SW 1271 (cell line): ENCODE measurements at regions not wholly inside any gene's neighbourhood (a gene's known extent, or its start where the extent isn't known, plus 50 kb on each side); places are given as distances from the start of the nearest gene placed in this dataset.

Source experiments
- DNase-seq, 2 experiments: peaks; one replicate each; lab custom pipeline; 2025; lab: John Stamatoyannopoulos, UW

DNA sequence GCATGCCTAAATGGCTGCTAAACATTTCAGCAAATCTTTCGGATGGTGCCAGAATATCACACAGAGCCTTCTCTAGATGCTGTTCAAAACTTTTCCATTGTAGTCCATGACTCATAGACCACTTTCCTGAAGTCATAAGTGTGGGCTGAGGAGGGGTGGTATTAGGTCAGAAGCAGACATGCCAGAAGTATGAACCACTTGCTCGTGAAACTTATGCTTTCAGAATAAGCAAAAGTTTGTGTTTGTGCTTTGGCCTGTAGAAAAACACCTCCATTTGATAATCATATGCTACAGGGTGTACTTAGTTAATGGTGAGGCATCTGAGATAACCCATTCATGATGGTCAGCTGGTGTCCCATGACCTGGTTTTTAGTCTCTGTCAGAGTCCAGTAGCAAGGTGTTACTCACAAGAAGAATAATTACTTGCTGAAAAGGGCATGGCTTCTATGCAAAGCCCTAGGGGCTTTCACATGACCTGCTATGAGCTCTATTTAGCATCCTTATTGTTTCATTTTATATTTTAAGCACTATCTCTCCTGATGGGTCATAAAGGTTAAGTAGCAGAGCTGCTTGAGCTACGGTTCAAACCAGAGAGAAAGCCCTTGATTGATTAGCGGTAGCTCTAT lies 183.1 kb upstream of the IVNS1ABP start:
- no peak for DNase-seq

DNA sequence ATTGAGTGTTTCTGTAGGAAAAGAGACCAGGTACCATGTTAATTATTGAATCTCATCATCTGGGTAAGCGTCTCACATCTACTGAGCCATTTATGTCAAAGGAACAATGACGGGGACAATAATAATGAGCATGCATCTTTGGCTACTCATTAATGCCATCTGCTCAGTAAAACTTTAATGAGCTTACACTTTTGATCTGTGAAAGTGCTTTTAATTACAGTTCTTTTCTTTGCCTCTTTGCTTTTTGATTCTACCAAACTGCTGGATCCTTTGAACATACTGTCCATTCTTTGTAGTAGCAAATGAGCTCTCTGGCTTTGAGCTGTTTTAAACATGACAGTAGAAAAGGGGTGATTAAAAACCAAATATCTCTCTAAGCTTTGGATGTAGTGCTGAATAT lies 181.2 kb upstream of the IVNS1ABP start:
- DNase-seq, result no peak

DNA sequence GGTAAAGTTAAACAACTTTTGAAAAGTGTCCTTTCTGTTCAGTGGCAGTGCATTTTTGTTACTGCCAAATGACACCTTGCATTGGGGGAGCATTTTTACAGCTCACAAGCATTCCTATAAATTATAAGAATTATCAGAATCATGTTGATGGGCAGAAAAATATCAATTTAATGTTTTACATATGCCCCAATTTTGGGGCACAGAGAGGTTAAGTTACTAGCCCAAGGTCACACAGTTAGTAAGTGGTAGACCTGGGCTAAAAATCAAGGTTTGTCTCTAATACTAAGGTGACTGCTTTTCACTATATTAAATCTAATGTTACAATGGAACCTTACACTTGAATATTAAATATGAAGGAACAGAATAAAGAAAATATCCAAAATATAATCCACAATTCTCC lies 180.1 kb upstream of the IVNS1ABP start:
- no peak for DNase-seq

GRCh38 chr1:185495898-185496297 lies 178.9 kb upstream of the IVNS1ABP start:
- DNase-seq, result no peak

- DNase-seq, result no peak
Measured at GRCh38 chr1:185495007-185495406, 178.0 kb upstream of the IVNS1ABP start.

DNA sequence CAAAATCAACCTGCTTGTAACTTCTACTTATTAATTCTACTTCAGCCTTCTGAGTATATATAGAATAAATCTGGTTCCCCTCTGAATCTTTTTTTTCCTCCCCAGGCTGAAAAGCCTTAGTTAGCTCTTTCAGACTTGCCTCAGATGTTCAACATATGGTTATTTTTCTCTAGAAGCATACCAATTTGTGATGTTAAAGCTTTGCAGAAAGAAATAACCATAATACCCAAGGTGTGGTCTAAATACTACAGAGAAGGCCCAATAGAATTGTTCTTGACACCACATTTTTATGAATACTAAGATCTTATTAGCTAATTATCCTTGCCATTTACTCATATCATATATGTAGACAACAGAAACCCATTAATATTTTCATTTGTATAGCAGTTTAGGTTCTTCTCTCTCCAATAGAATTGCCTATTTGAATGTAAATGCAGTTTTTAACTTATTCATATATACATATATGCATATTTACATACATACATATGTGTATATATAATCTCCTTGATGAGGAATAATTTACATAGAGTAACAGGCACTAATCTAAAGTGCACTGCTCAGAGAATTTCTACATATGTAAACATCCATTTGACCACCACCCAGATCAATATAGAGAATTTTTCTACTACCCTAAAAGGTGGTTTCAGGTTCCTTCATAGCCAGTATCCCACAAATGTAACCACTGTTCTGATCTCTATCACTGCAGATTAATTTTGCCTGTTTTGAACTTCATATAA lies 175.2 kb upstream of the IVNS1ABP start:
- no peak for DNase-seq

- no peak for DNase-seq
Measured at GRCh38 chr1:185491604-185492003, 174.6 kb upstream of the IVNS1ABP start.

DNA sequence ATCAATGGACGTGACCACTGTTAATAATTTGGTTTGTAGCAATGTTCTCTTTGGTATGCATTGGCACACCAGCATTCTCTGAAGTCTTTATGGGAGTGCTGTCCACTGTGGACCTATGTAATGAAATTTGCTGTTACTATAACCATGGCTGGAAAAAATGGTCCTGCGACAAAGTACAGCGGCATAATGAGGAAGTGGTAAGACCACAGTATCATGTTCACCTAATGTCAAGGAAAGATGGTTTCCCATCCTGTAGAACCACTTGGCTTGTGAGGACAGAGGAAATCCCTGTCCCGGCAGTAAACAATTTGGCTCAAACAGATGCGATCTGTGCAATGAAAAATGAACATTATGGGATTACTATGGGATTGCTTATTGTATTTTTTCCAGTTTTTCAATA lies 173.9 kb upstream of the IVNS1ABP start:
- DNase-seq, result no peak

DNA sequence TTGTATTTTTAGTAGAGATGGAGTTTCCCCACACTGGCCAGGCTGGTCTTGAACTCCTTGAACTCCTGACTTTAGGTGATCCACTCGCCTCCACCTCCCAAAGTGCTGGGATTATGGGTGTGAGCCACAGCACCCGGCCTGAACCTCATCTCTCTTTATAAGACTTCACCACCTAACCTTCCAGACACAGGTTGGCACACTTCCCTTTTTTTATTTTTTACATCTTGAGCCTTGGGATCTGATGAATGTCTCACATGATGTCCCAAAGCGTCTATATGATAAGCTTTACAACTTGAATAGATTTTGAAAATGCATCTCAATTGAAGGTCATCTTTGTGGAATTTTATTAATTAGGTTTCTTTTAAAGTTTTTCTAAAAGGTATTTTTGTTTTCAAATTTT lies 172.4 kb upstream of the IVNS1ABP start:
- no peak for DNase-seq

DNA sequence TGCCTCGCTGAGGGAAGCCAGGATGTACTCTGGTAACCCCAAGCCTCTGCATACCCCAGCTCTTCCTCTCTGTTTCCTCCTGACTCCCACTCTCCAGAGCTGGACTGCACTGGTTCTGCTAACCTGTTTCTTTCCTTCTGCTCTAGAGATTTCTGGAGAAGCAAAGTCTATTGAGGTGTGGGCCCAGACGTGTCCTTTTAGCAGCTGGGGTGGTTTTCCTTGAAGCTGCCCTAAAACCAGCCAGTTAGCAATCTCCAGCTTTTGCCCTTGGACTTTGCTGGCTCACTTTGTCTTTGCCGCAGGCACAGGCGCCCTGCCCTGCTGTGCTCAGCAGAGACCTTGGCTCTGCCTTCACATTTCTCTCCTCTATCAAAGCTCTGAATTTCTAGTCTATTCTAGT lies 171.8 kb upstream of the IVNS1ABP start:
- DNase-seq, result no peak

- DNase-seq, result no peak
Measured at GRCh38 chr1:185487936-185488335, 170.9 kb upstream of the IVNS1ABP start.

DNA sequence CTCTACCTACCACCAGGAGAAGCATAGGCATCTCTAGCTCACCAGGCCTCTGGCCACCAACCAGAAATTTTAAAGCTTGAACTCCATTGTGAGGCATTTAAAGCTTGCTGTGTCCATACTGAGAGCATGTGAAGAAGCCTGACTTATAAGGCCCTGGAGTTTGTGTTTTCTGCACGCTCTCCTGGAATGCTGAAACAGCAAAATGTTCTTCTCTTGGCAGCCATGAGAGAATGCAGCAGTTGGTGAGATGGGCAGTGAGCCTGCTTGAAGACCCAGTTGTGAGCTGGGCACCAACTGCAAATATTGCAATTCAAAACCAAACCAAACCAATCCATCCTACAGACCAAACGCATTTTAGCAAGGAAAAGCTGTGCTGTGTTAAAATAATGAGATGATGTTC lies 170.0 kb upstream of the IVNS1ABP start:
- DNase-seq, result no peak

GRCh38 chr1:185486346-185486745 lies 169.3 kb upstream of the IVNS1ABP start:
- no peak for DNase-seq

DNA sequence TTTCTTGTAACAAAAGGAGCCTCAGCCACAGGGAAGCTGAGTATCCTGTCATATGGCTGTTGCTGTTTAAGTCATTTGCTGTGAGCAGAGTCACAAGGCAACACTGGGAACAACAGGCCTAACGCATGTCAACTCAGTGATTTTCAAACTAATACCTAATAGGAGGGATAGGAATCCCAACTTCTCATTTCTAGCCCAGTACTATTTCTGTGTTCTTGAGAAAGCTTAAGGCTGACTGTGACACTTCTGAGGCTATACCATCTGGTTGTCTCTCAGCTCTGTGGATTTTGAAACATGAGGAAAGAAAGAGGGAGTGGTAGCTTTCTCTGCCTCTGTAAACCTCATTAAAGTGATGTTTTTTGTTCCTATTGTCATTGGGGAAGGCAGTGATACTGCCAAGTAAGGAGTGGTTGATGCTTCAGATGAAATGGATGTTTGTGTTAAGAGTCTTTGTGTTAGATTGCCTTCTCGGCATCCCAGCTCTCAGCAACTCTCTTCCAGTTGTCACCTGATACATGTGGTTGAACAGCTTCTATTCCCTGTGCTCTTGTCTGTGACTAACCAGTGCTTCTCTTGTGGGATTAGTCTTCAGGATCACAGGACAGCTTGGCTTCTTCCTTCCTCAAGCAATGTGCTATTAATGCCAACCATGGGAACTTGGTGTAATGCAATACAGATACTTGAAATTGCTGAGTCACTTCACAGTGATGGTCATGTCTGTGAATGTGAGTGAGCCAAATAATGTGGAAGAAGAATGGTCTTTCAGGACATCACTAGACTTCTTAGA lies 166.8 kb upstream of the IVNS1ABP start:
- no peak for DNase-seq

GRCh38 chr1:185483217-185483616 lies 166.2 kb upstream of the IVNS1ABP start:
- DNase-seq, result no peak

- DNase-seq, result no peak
Measured at GRCh38 chr1:185480545-185480944, 163.5 kb upstream of the IVNS1ABP start.

DNA sequence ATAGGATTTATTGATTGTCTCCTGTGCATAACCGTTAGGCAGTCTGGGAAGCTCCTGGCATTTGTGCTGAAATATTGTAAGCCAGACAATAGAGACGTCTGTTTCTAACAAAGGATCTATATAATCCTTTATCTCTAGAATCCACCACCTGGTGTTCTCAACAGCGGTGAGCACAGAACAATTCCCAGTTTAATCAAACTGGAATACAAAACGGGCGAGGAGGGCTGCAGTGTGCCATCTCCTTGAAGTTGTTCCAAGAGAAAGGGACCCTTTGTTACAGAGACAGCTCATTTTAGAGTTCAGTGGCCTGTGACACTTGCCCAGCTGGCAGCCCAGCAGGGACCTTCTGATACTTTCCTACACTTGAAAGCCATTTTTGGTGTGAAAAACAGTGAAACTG lies 162.8 kb upstream of the IVNS1ABP start:
- no peak for DNase-seq

GRCh38 chr1:185478877-185479276 lies 161.8 kb upstream of the IVNS1ABP start:
- no peak for DNase-seq

DNA sequence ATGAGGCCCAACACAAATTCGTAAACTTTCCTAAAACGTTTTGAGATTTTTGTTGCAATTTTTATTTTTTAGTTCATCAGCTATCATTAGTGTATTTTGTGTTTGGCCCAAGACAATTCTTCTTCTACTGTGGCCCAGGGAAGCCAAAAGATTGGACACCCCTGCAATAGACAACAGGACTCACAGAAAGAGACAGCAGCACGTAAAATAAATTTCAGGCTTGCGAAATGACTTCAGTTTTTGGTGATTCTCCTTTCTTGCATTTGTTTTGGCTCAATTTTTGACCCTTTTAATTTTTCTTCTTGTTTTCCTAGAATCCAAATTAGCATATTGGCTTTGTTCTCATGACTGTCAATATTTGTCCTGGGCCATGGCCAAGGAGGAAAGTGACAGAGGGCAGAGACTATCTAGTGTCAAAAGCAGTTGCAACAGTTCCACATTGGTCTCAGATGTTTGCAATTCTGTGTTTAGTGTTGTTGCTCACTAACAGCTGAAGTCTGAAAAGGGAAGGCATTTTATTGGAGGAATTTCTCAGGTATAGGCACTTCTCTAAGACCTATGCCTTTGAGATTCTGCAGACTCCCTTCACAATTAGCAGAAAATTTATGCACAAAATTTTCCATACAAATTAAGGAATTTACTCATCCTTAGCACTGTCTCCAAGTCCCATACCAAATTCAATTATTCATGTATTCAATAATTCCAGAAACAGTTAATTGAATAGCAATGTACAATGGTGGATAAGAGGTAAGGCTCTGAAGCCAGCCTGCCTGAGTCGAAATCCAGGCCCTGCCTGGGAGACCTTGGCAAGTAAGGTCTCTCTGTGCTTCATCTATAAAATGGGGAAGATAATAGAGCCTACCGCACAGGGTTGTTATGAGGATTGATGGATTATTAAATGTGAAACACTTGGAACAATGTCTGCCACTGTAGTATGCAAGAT lies 160.9 kb upstream of the IVNS1ABP start:
- DNase-seq, result no peak

DNA sequence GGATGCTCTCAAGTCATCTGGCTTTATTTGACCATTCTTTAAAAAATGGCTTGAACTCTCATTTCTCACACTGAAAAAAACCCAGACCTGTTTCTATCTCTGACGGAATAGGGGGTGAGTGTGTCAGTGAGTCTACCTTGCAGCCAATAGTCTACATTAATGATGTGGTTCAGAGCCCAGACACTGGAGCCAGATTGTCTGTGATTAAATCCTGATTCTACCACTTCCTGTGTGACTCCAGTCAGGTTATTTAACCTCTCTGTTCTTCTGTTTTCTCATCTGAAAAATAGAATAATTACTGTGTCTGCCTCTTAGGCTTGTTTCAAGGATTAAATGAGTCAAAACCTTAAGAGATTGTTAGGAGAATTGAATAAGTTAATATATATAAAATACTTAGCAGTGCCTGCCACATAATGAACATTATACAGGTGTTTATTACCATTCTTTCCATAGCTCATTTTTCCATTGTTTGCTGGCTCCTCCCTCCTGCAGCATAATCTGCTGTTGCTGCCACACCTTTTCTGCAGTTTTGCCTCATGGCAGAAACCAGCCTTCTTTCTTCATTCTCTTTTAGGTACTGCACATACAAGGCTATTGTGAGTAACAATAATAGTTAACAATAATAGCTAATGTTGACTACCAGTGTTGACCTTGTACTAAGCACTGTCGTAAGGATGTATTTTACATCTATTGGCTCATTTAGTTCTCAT lies 157.6 kb upstream of the IVNS1ABP start:
- DNase-seq, result no peak

DNA sequence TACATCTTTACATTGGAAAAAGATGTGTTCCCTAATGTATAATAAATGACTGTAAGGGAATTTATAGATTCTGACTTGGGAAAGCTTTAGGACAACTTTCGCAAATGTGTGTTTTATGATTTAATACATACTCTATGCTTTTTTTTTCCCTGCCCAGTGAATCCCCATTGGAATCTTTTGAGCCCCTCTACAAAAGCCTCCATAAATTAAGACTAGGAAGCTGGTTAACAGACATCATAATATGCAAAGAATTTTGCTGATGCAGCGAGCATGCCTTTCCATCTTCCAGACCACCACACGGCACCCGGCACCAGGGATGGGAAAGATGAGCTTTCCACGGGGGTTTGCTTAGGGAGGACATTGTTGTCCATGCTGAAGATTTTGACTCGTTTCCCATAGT lies 156.1 kb upstream of the IVNS1ABP start:
- no peak for DNase-seq
